Endothelial cell of umbilical vein (primary cell): ENCODE measurements at regions not wholly inside any gene's neighbourhood (a gene's known extent, or its start where the extent isn't known, plus 50 kb on each side); places are given as distances from the start of the nearest gene placed in this dataset.

Source experiments
- BruUV-seq: library from RNA; stranded (reverse); fragments of 400-500 nt; replicated peaks from 2 replicates; lab custom pipeline; 2021; lab: Mats Ljungman, UMichigan
- CTCF ChIA-PET: fragments of 300-600, 350-600 bp; sonication (Branson Sonifier 250); formaldehyde crosslinking; loops from one replicate; lab custom pipeline; 2021; ENCODE audit warnings: antibody characterized with exemption, inconsistent platforms; lab: Charles Lee
- POLR2A ChIA-PET: fragments of 300-600, 350-600 bp; sonication (Branson Sonifier 250); formaldehyde crosslinking; loops from one replicate; lab custom pipeline; 2021; ENCODE audit warnings: antibody characterized with exemption, inconsistent platforms; lab: Charles Lee
- DNase-seq: peaks from one replicate; pipeline ENCODE4 v3.0.0-alpha.2; 2011; ENCODE audit warnings: low read depth, low spot score
- FAIRE-seq: peaks from 2 replicates; lab custom pipeline; 2011; peaks lifted over from hg19 to GRCh38; lab: Jason Lieb, UNC
- H2AFZ ChIP-seq: 2 replicates; pipeline ENCODE4 v1.6.0; 2012; ENCODE audit warnings: low read depth, low read length, control low read depth, inconsistent platforms
- H3K27ac ChIP-seq: 2 replicates; pipeline ENCODE4 v1.5.1; 2011; ENCODE audit warnings: low read depth, mild to moderate bottlenecking, control low read depth, low read length, moderate library complexity; ENCODE audit not compliant: insufficient read depth
- H3K27me3 ChIP-seq, 2 experiments: 2 replicates each; pipeline versions ENCODE4 v1.6.0 to v1.6.1; 2011; ENCODE audit warnings: low read length in 2 of 2, mixed read lengths in 1 of 2; ENCODE audit not compliant: control insufficient read depth in 2 of 2, insufficient read depth in 2 of 2
- H3K36me3 ChIP-seq, 2 experiments: 2 replicates in 1 of 2; 3 replicates in 1 of 2; pipeline ENCODE4 v1.5.1; 2011; ENCODE audit warnings: low read length in 2 of 2, mild to moderate bottlenecking in 1 of 2, moderate library complexity in 1 of 2; ENCODE audit not compliant: control insufficient read depth in 2 of 2, insufficient read depth in 2 of 2; ENCODE audit errors: extremely low read depth in 1 of 2
- H3K4me1 ChIP-seq: 3 replicates; pipeline ENCODE4 v1.5.1; 2011; ENCODE audit warnings: mild to moderate bottlenecking, low read length; ENCODE audit not compliant: control insufficient read depth, insufficient read depth; ENCODE audit errors: extremely low read depth
- H3K4me2 ChIP-seq: 2 replicates; pipeline ENCODE4 v1.6.1; 2011; ENCODE audit warnings: low read length, control low read depth, mixed read lengths; ENCODE audit not compliant: insufficient read depth
- H3K4me3 ChIP-seq, 3 experiments: fragments of 200-600 bp in 1 of 3; sonication (generic), shearing (Covaris generic) in 1 of 3; replicated peaks in 1 of 3; 2 replicates each; pipeline ENCODE4 v1.5.1; 2011 to 2016; ENCODE audit warnings: control low read depth in 3 of 3, low read length in 3 of 3, mild to moderate bottlenecking in 2 of 3, inconsistent platforms in 1 of 3, low read depth in 1 of 3, moderate library complexity in 1 of 3; ENCODE audit not compliant: insufficient read depth in 1 of 3
- H3K79me2 ChIP-seq: 2 replicates; pipeline ENCODE4 v1.6.0; 2012; ENCODE audit warnings: low read length, inconsistent platforms; ENCODE audit not compliant: control insufficient read depth, insufficient read depth
- H3K9ac ChIP-seq: replicated peaks from 2 replicates; pipeline ENCODE3; 2011; ENCODE audit warnings: low read length, control low read depth; ENCODE audit not compliant: insufficient read depth; ENCODE audit errors: extremely low read depth
- H3K9me1 ChIP-seq: replicated peaks from 3 replicates; pipeline ENCODE4 v1.6.0; 2011; ENCODE audit warnings: mild to moderate bottlenecking, low read length; ENCODE audit not compliant: control insufficient read depth, insufficient read depth; ENCODE audit errors: extremely low read depth
- H3K9me3 ChIP-seq: replicated peaks from 2 replicates; pipeline ENCODE4 v1.5.1; 2012; ENCODE audit warnings: low read length, inconsistent platforms; ENCODE audit not compliant: control insufficient read depth, insufficient read depth
- H4K20me1 ChIP-seq: replicated peaks from 2 replicates; pipeline ENCODE3; 2011; ENCODE audit warnings: mild to moderate bottlenecking, low read length; ENCODE audit not compliant: control insufficient read depth, insufficient read depth; ENCODE audit errors: extremely low read depth
- CTCF ChIP-seq, 2 donors: IDR thresholded peaks; 1 replicate in 1 of 2; 2 replicates in 1 of 2; pipeline ENCODE4 v1.5.1; 2011; ENCODE audit warnings: low read length in 2 of 2, mild to moderate bottlenecking in 2 of 2, moderate library complexity in 2 of 2, control low read depth in 1 of 2, inconsistent platforms in 1 of 2, low read depth in 1 of 2; ENCODE audit not compliant: insufficient read depth in 1 of 2; ENCODE audit errors: extremely low read depth in 1 of 2
- FOS ChIP-seq: IDR thresholded peaks from 2 replicates; pipeline ENCODE4 v1.6.1; 2011; ENCODE audit warnings: mild to moderate bottlenecking, low read length, moderate library complexity, borderline replicate concordance; ENCODE audit not compliant: insufficient read depth
- GATA2 ChIP-seq: IDR thresholded peaks from 2 replicates; pipeline ENCODE4 v1.7.0; 2011; ENCODE audit warnings: low read depth, mild to moderate bottlenecking, moderate library complexity, mixed read lengths, low read length; ENCODE audit not compliant: insufficient read length, insufficient read depth
- JUN ChIP-seq: IDR thresholded peaks from 2 replicates; pipeline ENCODE4 v1.6.1; 2011; ENCODE audit warnings: borderline replicate concordance, low read depth; ENCODE audit not compliant: insufficient read length, insufficient read depth
- MAX ChIP-seq: IDR thresholded peaks from 2 replicates; pipeline ENCODE4 v1.6.1; 2011; ENCODE audit not compliant: insufficient read depth, insufficient read length
- MYC ChIP-seq: IDR thresholded peaks from one replicate; pipeline ENCODE4 v1.6.1; 2011; ENCODE audit warnings: mild to moderate bottlenecking, low read depth, low read length
- POLR2A ChIP-seq: IDR thresholded peaks from 2 replicates; pipeline ENCODE4 v1.6.1; 2012; ENCODE audit warnings: low read depth, mild to moderate bottlenecking, control low read depth, low read length
- dilution Hi-C: fragments of 300-500 bp; cut with MboI; formaldehyde crosslinking; loops from one replicate; pipeline ENCODE4 v1.15.0; 2019; ENCODE audit warnings: low sequenced_read_pairs; ENCODE audit not compliant: extremely low pct_ligation_motif_present
- intact Hi-C: fragments of 100-400 bp; cut with micrococcal nuclease; formaldehyde crosslinking; loops from one replicate; pipeline ENCODE4 v1.10.0; 2022

GRCh38 chr10:120103738-120104560, 211.4 kb downstream of the SEC23IP start:
- CTCF ChIA-PET: interaction anchor here (1.0 kb wide), 1 partner anchor 117 kb away, joined by 3 read pairs; no protein-coding TSS in a partner anchor
- no peaks in the 10 kb centered on the region for H3K9me3 ChIP-seq

GRCh38 chr10:120105001-120105400, 212.5 kb downstream of the SEC23IP start:
- intact Hi-C loops: no loop called here
- FAIRE-seq: no peak
- no TSS peak for BruUV-seq

More at GRCh38 chr10:120103738-120104560, 211.4 kb downstream of the SEC23IP start:
- dilution Hi-C loops: no loop called here
- POLR2A ChIA-PET: no interaction called here
- no peak for DNase-seq
- H3K79me2 ChIP-seq: no peaks in the 10 kb centered on the region
- no peak for FAIRE-seq
- H2AFZ ChIP-seq: no peak overlapping the region
- no peak overlapping the region for H3K4me3 ChIP-seq
- no peaks in the 10 kb centered on the region for H3K36me3 ChIP-seq
- no TSS peak for BruUV-seq
- no peak for TF ChIP-seq FOS
- TF ChIP-seq POLR2A: no peak
- TF ChIP-seq MYC: no peak
- no peaks in the 10 kb centered on the region for H3K9me1 ChIP-seq
- no peaks in the 10 kb centered on the region for H3K4me1 ChIP-seq
- H3K27me3 ChIP-seq: no peaks in the 10 kb centered on the region
- no peaks in the 10 kb centered on the region for H4K20me1 ChIP-seq
- H3K9ac ChIP-seq: no peak overlapping the region
- intact Hi-C loops: no loop called here
- no peak overlapping the region for H3K27ac ChIP-seq
- H3K4me2 ChIP-seq: no peak overlapping the region

More at GRCh38 chr10:120105001-120105400, 212.5 kb downstream of the SEC23IP start:
- Histone ChIP-seq H3K4me2 (no peak overlapping the region), H3K79me2 (no peaks in the 10 kb centered on the region), H4K20me1 (no peaks in the 10 kb centered on the region), H3K9me3 (no peaks in the 10 kb centered on the region), H3K9me1 (no peaks in the 10 kb centered on the region), H3K4me1 (no peaks in the 10 kb centered on the region), H3K27me3 (no peaks in the 10 kb centered on the region), H3K27ac (no peak overlapping the region), H3K9ac (no peak overlapping the region), H3K36me3 (no peaks in the 10 kb centered on the region), H2AFZ (no peak overlapping the region), H3K4me3 (no peak overlapping the region)
- no peak for DNase-seq
- POLR2A ChIA-PET: no interaction called here
- TF ChIP-seq MAX (no peak), FOS (no peak), GATA2 (no peak), JUN (no peak), CTCF (IDR thresholded peaks at IDR 0.05; ENCODE audit: extremely low read depth in 1 of 2, insufficient read depth in 1 of 2, low read depth in 1 of 2, low read length in 2 of 2) (no peak)
- dilution Hi-C loops: no loop called here
- CTCF ChIA-PET: interaction anchor here (1.2 kb wide), 1 partner anchor 26 kb away, joined by 4 read pairs; no protein-coding TSS in a partner anchor
